AG10803 (cell line): ENCODE measurements at regions not wholly inside any gene's neighbourhood (a gene's known extent, or its start where the extent isn't known, plus 50 kb on each side); places are given as distances from the start of the nearest gene placed in this dataset.

Experiments used
- DNase-seq: peaks from one replicate; pipeline ENCODE4 v3.0.0; 2010; ENCODE audit warnings: low read depth
- H3K4me3 ChIP-seq: 2 replicates; pipeline ENCODE4 v1.5.1; 2011; ENCODE audit warnings: mild to moderate bottlenecking, low read length, control low read depth
- CTCF ChIP-seq: conservative IDR thresholded peaks from 2 replicates; pipeline ENCODE4 v1.5.1; 2011; ENCODE audit warnings: mild to moderate bottlenecking, low read length, control low read depth, inconsistent platforms

GRCh38 chr12:83408146-83408545, 721.4 kb downstream of the TMTC2 start:
- DNase-seq: no peak
- TF ChIP-seq CTCF: no peak
- no peak overlapping the region for H3K4me3 ChIP-seq

DNA sequence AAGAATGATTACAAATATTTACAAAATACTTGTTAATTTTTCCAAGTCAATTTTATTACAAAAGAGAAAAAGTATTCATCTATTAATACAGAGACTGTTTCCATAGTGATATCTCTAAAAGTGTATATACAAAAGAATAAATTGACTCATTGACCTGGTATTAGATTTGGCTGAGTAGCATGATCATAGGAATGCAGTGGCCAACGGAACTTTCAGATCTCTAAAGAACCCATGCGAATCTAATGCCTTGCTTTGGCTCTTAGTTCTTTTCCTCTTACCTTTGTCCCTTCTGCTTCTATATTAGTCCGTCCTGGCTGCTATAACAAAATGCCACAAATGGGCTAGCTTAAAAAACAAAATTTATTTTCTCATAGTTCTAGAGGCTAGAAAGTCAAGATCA, 717.8 kb downstream of the TMTC2 start:
- no peak for DNase-seq
- no peak overlapping the region for H3K4me3 ChIP-seq
- no peak for TF ChIP-seq CTCF

GRCh38 chr12:83390186-83390585, 703.5 kb downstream of the TMTC2 start:
- H3K4me3 ChIP-seq: no peak overlapping the region
- no peak for DNase-seq
- TF ChIP-seq CTCF: no peak

DNA sequence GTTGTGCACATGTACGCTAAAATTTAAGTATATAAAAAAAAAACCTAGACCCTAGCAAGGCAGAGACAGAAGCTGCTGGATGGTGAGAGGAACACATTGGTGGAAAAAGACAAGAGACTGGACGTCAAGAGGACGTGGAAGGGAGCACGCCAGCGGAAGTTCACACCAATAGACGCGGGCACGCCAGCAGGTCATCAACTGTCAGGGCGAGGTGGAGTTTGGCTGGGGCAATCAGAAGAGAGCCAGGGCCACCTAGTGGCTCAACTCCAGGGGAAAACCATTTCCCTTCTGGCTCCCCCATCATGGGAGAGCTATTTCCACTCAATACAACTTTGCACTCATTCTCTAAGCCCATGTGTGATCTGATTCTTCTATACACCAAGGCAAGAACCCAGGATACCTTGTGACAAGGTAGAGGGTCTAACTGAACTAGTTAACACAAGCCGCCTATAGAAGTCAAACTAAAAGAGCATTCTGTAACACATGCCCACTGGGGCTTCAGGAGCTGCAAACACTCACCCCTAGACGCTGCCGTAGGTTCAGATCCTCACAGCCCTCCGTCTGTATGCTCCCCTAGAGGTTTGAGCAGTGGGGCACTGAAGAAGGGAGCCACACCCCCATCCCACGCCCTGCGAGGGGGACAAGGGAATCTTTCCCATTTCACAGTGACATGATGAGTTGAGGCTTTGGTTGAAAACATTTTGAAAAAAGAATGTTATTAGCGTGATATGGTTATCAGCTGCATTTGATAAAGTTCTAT, 702.7 kb downstream of the TMTC2 start:
- no peak overlapping the region for H3K4me3 ChIP-seq
- no peak for DNase-seq
- TF ChIP-seq CTCF: no peak

DNA sequence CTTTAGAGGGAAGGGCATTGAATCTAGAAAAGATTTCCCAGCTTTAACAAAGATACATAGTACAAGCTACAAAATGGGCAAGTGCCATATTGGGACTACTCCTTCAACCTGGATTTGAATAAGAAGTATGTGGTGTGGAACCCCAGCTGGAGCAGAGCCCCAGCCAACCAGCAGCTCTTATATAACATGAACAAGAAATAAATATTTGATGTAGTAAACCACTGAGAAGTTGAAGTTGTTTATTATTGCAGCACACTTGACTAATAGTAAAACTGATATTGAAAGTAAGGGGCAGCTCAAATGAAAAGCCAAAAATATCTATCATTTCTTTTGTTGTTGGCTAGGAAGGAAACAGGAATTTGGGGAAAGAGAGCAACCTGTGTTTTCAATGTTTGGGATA, 701.8 kb downstream of the TMTC2 start:
- DNase-seq: no peak
- no peak overlapping the region for H3K4me3 ChIP-seq
- no peak for TF ChIP-seq CTCF

GRCh38 chr12:83386527-83387264, 700.0 kb downstream of the TMTC2 start:
- no peak overlapping the region for H3K4me3 ChIP-seq
- DNase-seq: no peak
- TF ChIP-seq CTCF: no peak
